ENCODE measurements at regions not wholly inside any gene's neighbourhood (a gene's known extent, or its start where the extent isn't known, plus 50 kb on each side); places are given as distances from the start of the nearest gene placed in this dataset.

DNA sequence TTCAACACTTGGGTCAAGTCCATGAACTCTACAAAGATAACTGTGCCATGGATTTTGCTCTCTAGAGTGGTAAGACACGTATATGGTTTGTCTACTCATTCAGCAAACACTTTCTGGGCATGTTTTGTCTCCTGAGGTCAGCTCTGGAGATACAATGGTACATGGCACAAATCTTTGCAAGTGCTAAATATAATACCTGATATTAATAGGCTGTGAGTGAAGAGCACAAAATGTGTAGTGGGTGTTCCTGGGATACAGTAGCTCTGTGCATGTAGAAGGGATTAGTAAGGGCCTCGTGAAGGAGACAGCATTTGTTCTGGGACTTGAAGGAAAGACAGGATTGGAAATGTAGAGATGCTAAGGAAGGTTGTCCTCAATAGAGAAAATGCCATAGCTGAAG lies 360.9 kb downstream of the BCKDHB start:
- no peak overlapping the region for H3K27ac ChIP-seq
- TF ChIP-seq, protein P1, sequence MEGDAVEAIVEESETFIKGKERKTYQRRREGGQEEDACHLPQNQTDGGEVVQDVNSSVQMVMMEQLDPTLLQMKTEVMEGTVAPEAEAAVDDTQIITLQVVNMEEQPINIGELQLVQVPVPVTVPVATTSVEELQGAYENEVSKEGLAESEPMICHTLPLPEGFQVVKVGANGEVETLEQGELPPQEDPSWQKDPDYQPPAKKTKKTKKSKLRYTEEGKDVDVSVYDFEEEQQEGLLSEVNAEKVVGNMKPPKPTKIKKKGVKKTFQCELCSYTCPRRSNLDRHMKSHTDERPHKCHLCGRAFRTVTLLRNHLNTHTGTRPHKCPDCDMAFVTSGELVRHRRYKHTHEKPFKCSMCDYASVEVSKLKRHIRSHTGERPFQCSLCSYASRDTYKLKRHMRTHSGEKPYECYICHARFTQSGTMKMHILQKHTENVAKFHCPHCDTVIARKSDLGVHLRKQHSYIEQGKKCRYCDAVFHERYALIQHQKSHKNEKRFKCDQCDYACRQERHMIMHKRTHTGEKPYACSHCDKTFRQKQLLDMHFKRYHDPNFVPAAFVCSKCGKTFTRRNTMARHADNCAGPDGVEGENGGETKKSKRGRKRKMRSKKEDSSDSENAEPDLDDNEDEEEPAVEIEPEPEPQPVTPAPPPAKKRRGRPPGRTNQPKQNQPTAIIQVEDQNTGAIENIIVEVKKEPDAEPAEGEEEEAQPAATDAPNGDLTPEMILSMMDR (conservative IDR thresholded peaks at IDR 0.05): no peak

DNA sequence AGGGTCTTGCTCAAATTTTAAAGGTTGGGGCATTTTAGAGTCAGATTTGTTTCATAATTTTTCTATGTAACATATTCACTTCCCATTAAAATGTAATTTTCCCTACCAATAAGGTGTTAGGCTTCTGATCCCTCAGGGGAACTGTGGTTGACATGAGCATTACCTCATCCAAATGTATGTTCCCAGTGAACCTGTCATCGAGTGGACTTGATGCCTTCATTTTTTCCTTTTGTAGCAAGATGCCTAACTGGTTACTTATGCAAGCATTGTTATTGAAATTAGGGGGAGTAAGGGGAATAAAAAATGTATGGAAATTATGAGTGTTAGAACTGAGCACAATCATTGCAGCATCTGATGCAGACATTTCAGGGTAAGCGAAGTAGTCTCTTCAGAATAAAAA lies 360.5 kb downstream of the BCKDHB start:
- TF ChIP-seq, protein P1 (conservative IDR thresholded peaks at IDR 0.05): no peak
- TF ChIP-seq ZFX (IDR thresholded peaks at IDR 0.05): no peak
- no peak overlapping the region for H3K27ac ChIP-seq

DNA sequence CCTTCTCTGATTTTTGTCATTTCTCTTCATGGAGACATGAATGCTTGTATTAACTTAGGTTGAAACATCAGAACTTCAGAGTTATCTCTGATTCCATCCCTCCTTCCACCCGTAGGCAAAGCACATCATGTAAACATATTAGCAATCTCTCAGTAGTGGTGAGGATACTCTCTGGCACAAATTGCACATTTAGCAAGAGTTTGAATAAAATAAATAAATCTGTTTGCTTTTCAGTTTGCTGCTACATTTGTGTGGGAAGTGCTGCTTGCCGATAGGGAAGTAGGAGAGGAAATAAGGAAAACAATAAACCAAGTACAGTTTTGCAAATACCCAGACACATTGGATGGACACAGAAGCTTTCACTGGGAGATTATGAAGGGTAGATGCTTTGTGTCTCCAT lies 359.0 kb downstream of the BCKDHB start:
- no peak overlapping the region for H3K27ac ChIP-seq
- TF ChIP-seq ZFX (IDR thresholded peaks at IDR 0.05): no peak
- TF ChIP-seq, protein P1 (conservative IDR thresholded peaks at IDR 0.05): no peak

DNA sequence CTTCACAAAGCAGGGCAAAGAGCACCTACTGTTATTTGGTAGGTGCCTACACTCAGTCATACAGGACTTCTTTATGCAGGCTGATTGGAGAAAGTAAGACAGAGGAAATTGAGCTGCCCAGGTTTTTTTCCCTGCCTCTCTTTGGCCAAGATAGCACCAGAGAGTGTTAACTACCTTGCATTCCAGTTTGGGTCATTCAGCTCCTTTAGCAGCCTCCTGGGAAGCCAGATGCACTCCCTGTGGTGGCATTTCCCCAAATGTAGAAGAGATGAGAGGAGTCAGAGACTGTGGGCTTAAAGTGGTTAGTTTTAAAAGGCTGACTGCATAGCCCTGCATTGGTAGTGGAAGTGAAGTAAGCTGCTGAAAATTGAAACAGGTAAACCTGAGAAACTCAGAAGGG lies 358.4 kb downstream of the BCKDHB start:
- TF ChIP-seq ZFX (IDR thresholded peaks at IDR 0.05): no peak
- TF ChIP-seq, protein P1 (conservative IDR thresholded peaks at IDR 0.05): no peak
- no peak overlapping the region for H3K27ac ChIP-seq

DNA sequence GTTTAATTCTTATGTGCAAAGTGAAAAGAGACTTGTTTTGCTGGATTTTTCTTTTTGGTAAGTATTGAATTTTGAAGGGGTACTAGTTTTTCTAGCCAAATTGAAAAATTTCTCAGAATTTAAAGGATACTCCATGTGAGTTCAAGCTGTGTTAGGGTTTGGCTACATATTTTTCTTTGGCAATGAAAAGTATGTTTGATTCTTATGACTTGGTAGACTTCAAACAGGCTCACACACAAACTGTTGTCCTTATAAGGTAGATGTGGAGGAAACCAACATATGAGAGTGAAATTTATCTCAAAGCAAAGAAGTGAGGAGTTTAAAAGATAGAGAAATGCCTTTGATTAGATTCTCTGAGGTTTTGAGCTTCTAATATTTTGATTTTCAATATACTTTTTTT lies 356.7 kb downstream of the BCKDHB start:
- no peak overlapping the region for H3K27ac ChIP-seq

DNA sequence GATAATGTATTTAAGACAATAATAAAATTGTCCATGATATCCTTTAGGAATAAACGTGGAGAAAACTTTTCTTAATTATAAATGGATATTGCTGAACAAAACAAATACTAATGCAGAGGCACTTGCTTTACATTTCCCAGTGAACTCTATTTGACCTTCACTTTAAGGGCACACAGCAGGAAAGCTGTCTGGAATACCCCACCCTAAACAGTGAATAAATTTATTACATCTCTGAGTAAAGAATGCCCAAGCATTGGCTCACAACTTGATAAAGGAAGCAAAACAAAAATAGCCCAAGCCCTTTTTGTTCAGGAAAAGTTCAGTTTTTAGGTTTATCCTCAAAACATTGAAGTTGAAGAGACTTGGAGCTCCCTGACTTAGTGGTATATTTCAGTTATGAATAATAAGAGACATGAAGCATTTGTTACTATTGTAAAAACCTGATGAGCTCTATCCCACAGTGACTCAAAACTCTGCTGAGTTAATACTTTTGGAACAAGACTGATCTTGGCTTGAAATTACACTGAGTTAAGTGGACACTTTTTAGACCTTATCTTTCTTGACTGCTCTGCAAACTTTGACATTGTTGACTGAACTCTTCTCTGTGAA lies 353.9 kb downstream of the BCKDHB start:
- TF ChIP-seq, protein P1 (conservative IDR thresholded peaks at IDR 0.05): no peak
- no peak for TF ChIP-seq ZFX (IDR thresholded peaks at IDR 0.05)
- H3K27ac ChIP-seq: no peak overlapping the region

More for the DNA sequence above, 356.7 kb downstream of the BCKDHB start:
- TF ChIP-seq ZFX (IDR thresholded peaks at IDR 0.05): no peak
- TF ChIP-seq, protein P1 (conservative IDR thresholded peaks at IDR 0.05): no peak

DNA sequence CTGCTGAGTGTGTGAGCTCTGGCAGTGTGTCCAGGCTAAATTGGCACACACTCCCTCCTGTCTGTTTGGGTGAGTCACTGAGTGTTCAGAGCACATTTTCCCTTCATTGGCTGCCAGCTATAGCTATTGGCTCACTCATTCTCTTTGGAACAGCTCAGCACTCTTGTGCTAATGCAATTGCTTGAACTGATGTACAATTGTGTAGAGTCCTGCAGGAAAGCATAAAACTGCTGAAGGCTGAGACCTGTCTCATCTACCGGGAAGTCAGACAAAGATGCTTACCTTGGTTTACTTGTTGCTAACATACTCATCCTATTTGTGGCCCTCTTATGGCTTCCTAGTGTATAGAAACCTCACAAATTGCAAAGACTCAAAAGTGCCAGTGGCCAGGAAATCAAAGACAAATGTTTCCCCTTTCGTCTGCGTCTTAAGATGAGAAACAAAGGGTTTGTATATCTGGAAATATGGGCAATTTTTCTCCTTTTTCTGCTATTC lies 351.0 kb downstream of the BCKDHB start:
- TF ChIP-seq ZFX (IDR thresholded peaks at IDR 0.05): no peak
- H3K27ac ChIP-seq: no peak overlapping the region
